OCI-LY3 (cell line): ENCODE measurements at regions not wholly inside any gene's neighbourhood (a gene's known extent, or its start where the extent isn't known, plus 50 kb on each side); places are given as distances from the start of the nearest gene placed in this dataset.

Experiments used
- CTCF ChIP-seq: fragments of 200-600, 300-600 bp; sonication (generic); IDR thresholded peaks from 2 replicates; pipeline ENCODE4 v1.5.1; 2014; ENCODE audit warnings: antibody characterized with exemption, low read length, low read depth
- EZH2phosphoT487 ChIP-seq: fragments of 200-600 bp; shearing (Covaris generic); IDR thresholded peaks from 2 replicates; pipeline ENCODE4 v1.6.1; 2018; ENCODE audit warnings: antibody characterized with exemption, mixed run types, low read depth

DNA sequence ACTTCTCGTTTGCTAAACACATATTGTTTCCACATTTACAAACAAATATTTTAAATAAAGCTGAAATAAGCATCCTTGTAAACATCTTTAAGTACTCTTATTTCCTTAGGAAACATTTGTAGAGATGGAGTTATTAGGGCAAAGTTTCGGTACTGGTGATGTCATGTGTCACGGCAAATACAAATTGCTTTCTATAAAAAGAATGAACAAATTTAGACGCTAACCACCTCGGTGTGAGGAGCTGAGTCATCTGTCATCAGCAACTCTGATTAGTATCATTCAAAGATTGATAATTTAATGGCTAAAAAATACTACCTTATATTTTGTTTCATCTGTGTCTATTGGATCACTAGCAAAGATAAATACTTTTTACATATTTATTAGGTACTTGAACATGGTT is 982.0 kb downstream of the VRK1 start:
- no peak for TF ChIP-seq CTCF
- no peak for TF ChIP-seq EZH2phosphoT487
